GM12878 (cell line): ENCODE measurements at regions not wholly inside any gene's neighbourhood (a gene's known extent, or its start where the extent isn't known, plus 50 kb on each side); places are given as distances from the start of the nearest gene placed in this dataset.
"Not testable (repeated sequence)": the region's sequence is repeated elsewhere in the genome, so short reads cannot be mapped to it uniquely, and the experiment has no call there.

Experiments used
- ATAC-seq: fragments of 200-7000 bp; cut with Tn5 transposase; 3 replicates; pipeline ENCODE4 v1.9.1; 2020; ENCODE audit warnings: mild to moderate bottlenecking, moderate library complexity
- BruUV-seq: library from RNA; stranded (reverse); fragments of 400-500 nt; replicated peaks from 2 replicates; lab custom pipeline; 2021; lab: Mats Ljungman, UMichigan
- CTCF ChIA-PET: fragments of 300-600 bp; sonication (Branson Sonifier 250); formaldehyde crosslinking; extraction: SDS; loops from one replicate; lab custom pipeline; 2021; ENCODE audit warnings: inconsistent platforms; lab: Yijun Ruan, JAX
- POLR2A ChIA-PET: fragments of 350-600 bp; formaldehyde crosslinking; extraction: SDS; loops from one replicate; lab custom pipeline; 2021; ENCODE audit warnings: inconsistent platforms; lab: Charles Lee
- RAD21 ChIA-PET: fragments of 300-600 bp; sonication (Branson Sonifier 250); formaldehyde crosslinking; loops from one replicate; lab custom pipeline; 2023; ENCODE audit warnings: antibody characterized with exemption; ENCODE audit not compliant: unreplicated experiment; lab: Charles Lee
- SMC1A ChIA-PET: fragments of 300-600 bp; sonication (Branson Sonifier 250); formaldehyde crosslinking; loops from one replicate; lab custom pipeline; 2023; ENCODE audit not compliant: unreplicated experiment, uncharacterized antibody; lab: Charles Lee
- DNase-seq: peaks from one replicate; pipeline ENCODE4 v3.0.0-alpha.2; 2011; ENCODE audit warnings: low read depth, low spot score
- FAIRE-seq: peaks from 3 replicates; lab custom pipeline; 2011; peaks lifted over from hg19 to GRCh38; lab: Jason Lieb, UNC
- H2AFZ ChIP-seq: 2 replicates; pipeline ENCODE4 v1.6.0; 2011; ENCODE audit warnings: low read depth, low read length, control low read depth; ENCODE audit not compliant: control insufficient read depth
- H3K27ac ChIP-seq: 2 replicates; pipeline ENCODE4 v1.5.1; 2011; ENCODE audit warnings: control low read depth; ENCODE audit not compliant: control insufficient read depth, insufficient read depth
- H3K27me3 ChIP-seq, 2 experiments: replicated peaks in 1 of 2; 2 replicates each; pipeline versions ENCODE4 v1.6.0 to v1.6.1; 2011; ENCODE audit warnings: low read length in 1 of 2; ENCODE audit not compliant: control insufficient read depth in 2 of 2, insufficient read depth in 2 of 2
- H3K36me3 ChIP-seq, 2 experiments: 2 replicates each; pipeline ENCODE4 v1.5.1; 2011; ENCODE audit warnings: low read length in 1 of 2; ENCODE audit not compliant: control insufficient read depth in 2 of 2, insufficient read depth in 2 of 2
- H3K4me1 ChIP-seq: 2 replicates; pipeline ENCODE4 v1.6.1; 2011; ENCODE audit warnings: mild to moderate bottlenecking, low read length, moderate library complexity, mixed read lengths; ENCODE audit not compliant: control insufficient read depth, insufficient read depth
- H3K4me2 ChIP-seq: 2 replicates; pipeline ENCODE4 v1.6.0; 2011; ENCODE audit warnings: control low read depth; ENCODE audit not compliant: control insufficient read depth, insufficient read depth
- H3K4me3 ChIP-seq: fragments of 200-600 bp; sonication (generic); 2 replicates; pipeline ENCODE4 v1.5.1; 2016
- H3K79me2 ChIP-seq: 2 replicates; pipeline ENCODE4 v1.6.0; 2011; ENCODE audit warnings: low read length; ENCODE audit not compliant: control insufficient read depth, insufficient read depth
- H3K9ac ChIP-seq: 2 replicates; pipeline ENCODE4 v1.8.0; 2011; ENCODE audit warnings: low read length, control low read depth, mixed read lengths; ENCODE audit not compliant: control insufficient read depth, insufficient read depth
- H3K9me3 ChIP-seq: replicated peaks from 3 replicates; pipeline ENCODE4 v1.5.1; 2011; ENCODE audit warnings: mild to moderate bottlenecking, low read length; ENCODE audit not compliant: control insufficient read depth, insufficient read depth
- H4K20me1 ChIP-seq: 2 replicates; pipeline ENCODE4 v1.6.0; 2011; ENCODE audit not compliant: control insufficient read depth, insufficient read depth
- CREM ChIP-seq: IDR thresholded peaks from 2 replicates; pipeline ENCODE4 v1.6.1; 2014; ENCODE audit warnings: antibody characterized with exemption, low read depth
- LARP7 ChIP-seq: fragments of 450-650 bp; IDR thresholded peaks from 2 replicates; pipeline ENCODE4 v1.6.1; 2017; ENCODE audit warnings: mild to moderate bottlenecking
- MEF2B ChIP-seq: fragments of 450-650 bp; IDR thresholded peaks from 2 replicates; pipeline ENCODE4 v1.6.1; 2018; ENCODE audit warnings: mild to moderate bottlenecking, moderate library complexity; ENCODE audit not compliant: partially characterized antibody, poor library complexity, severe bottlenecking
- NFIC ChIP-seq: IDR thresholded peaks from 2 replicates; pipeline ENCODE4 v1.6.1; 2012; ENCODE audit warnings: low read depth, mild to moderate bottlenecking, inconsistent platforms, low read length, moderate library complexity
- RAD21 ChIP-seq: IDR thresholded peaks from 2 replicates; pipeline ENCODE4 v1.6.1; 2011; ENCODE audit warnings: mild to moderate bottlenecking, low read depth, low read length, moderate library complexity; ENCODE audit not compliant: insufficient read depth
- SMAD1 ChIP-seq: fragments of 450-650 bp; IDR thresholded peaks from 2 replicates; pipeline ENCODE4 v1.6.1; 2018; ENCODE audit warnings: mild to moderate bottlenecking, low read depth; ENCODE audit not compliant: partially characterized antibody
- SPI1 ChIP-seq: IDR thresholded peaks from 2 replicates; pipeline ENCODE4 v1.6.1; 2011; ENCODE audit warnings: low read depth, mild to moderate bottlenecking, low read length, moderate library complexity, borderline replicate concordance; ENCODE audit not compliant: insufficient read depth
- WGBS: methylation state at CpG from one replicate; pipeline ENCODE4 v1.1.6; 2016; ENCODE audit warnings: low lambda C conversion rate; ENCODE audit not compliant: insufficient replicate concordance, insufficient coverage; ENCODE audit errors: missing lambda C conversion rate; 5-methylcytosine and 5-hydroxymethylcytosine counted together
- in situ Hi-C: fragments of 300-500 bp; cut with MboI; formaldehyde crosslinking; loops from 9 replicates; pipeline ENCODE4 v1.14.3; 2018; ENCODE audit warnings: mixed read lengths
- intact Hi-C: fragments of 100-400 bp; cut with micrococcal nuclease; formaldehyde crosslinking; loops from one replicate; pipeline ENCODE4 v1.14.2; 2022; ENCODE audit not compliant: unreplicated experiment
- TF ChIP-seq, protein P1 (sequence below): fragments of 450-650 bp; IDR thresholded peaks from 2 replicates; pipeline ENCODE4 v1.6.1; 2017; ENCODE audit warnings: mild to moderate bottlenecking, moderate library complexity

DNA sequence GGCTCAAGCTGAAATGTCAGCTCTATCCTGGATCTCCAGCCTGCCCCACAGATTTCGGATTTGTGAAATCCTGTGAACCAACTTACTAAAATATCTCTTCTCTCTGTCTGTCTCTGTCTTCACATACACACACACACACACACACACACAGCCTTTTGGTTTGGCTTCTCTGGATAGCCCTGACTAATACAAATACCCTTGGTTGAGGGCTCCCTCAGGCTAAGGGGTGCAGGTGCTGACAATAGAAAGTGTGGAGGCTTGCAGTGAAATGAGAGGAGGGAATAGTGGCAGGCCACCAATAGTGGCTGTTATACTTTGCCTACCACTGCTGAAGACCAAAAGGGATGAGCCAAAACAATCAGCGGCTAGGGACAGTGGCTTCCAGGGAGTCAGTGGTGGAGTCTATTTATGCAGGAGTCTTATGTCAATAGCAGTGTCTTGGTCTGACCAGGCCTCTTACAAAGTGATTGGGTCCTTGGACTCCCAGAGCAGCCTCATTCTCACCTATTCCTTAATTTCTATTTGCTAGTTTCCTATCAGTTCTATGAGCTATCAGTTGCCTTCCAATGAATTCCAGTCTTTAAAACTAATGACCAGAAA is 93.2 kb upstream of the GAS1 start (continued):
- TF ChIP-seq RAD21: no peak
- no peak for TF ChIP-seq MEF2B
- TF ChIP-seq, protein P1, sequence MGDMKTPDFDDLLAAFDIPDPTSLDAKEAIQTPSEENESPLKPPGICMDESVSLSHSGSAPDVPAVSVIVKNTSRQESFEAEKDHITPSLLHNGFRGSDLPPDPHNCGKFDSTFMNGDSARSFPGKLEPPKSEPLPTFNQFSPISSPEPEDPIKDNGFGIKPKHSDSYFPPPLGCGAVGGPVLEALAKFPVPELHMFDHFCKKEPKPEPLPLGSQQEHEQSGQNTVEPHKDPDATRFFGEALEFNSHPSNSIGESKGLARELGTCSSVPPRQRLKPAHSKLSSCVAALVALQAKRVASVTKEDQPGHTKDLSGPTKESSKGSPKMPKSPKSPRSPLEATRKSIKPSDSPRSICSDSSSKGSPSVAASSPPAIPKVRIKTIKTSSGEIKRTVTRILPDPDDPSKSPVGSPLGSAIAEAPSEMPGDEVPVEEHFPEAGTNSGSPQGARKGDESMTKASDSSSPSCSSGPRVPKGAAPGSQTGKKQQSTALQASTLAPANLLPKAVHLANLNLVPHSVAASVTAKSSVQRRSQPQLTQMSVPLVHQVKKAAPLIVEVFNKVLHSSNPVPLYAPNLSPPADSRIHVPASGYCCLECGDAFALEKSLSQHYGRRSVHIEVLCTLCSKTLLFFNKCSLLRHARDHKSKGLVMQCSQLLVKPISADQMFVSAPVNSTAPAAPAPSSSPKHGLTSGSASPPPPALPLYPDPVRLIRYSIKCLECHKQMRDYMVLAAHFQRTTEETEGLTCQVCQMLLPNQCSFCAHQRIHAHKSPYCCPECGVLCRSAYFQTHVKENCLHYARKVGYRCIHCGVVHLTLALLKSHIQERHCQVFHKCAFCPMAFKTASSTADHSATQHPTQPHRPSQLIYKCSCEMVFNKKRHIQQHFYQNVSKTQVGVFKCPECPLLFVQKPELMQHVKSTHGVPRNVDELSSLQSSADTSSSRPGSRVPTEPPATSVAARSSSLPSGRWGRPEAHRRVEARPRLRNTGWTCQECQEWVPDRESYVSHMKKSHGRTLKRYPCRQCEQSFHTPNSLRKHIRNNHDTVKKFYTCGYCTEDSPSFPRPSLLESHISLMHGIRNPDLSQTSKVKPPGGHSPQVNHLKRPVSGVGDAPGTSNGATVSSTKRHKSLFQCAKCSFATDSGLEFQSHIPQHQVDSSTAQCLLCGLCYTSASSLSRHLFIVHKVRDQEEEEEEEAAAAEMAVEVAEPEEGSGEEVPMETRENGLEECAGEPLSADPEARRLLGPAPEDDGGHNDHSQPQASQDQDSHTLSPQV: no peak
- TF ChIP-seq SMAD1: no peak
- TF ChIP-seq SPI1: no peak
- no peak for TF ChIP-seq NFIC
- TF ChIP-seq CREM: no peak
- TF ChIP-seq LARP7: no peak

DNA sequence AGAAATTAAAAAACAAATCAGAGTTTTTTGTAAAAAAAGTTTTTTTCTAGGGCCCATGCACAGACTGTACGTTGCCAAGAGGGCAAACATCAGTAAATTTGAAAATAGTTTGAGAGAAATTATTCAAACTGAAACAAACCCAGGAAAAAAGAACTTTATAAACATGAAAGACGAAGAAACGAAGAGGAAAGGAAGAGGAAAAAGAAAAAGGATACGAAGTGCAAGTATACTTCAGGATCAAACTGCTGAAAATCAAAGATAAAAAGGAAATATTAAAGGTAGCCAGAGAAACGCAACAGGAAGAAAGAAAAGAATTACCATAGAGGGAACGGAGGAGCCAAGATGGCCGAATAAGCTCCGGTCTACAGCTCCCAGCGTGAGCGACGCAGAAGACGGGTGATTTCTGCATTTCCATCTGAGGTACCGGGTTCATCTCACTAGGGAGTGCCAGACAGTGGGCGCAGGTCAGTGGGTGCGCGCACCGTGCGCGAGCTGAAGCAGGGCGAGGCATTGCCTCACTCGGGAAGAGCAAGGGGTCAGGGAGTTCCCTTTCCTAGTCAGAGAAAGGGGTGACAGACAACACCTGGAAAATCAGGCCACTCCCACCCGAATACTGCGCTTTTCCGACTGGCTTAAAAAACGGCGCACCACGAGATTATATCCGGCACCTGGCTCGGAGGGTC is 94.4 kb upstream of the GAS1 start:
- H3K9me3 ChIP-seq, H3K27ac ChIP-seq, H4K20me1 ChIP-seq, DNase-seq, H2AFZ ChIP-seq, BruUV-seq, H3K79me2 ChIP-seq, SMC1A ChIA-PET, H3K9ac ChIP-seq, ATAC-seq, RAD21 ChIA-PET, CTCF ChIA-PET, H3K4me3 ChIP-seq, intact Hi-C loops, H3K4me1 ChIP-seq, in situ Hi-C loops, H3K4me2 ChIP-seq, H3K27me3 ChIP-seq, FAIRE-seq, POLR2A ChIA-PET, H3K36me3 ChIP-seq: not testable (repeated sequence)
- 60% methylated on average over 23 of the region's 29 CpGs for WGBS

DNA sequence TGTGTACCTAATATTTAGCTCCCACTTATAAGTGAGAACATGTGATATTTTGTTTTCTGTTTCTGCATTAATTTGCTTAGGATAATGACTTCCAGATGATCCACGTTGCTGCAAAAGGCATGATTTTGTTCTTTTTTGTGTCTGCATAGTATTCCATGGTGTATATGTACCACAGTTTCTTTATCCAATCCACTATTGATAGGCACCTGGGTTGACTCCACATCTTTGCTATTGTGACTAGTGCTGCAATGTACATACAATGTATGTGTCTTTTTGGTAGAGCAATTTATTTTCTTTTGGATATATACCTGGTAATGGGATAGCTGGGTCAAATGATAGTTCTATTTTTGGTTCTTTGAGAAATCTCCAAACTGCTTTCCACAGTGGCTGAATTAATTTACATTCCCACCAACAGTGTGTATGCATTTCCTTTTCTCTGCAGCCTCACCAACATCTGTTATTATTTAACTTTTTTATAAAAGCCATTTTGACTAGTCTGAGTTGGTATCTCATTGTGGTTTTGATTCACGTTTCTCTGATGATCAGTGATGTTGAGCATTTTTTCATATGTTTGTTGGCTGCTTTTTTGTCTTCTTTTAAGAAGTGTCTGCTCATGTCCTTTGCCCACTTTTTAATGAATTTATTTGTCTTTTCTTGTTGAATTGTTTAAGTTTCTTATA is 102.8 kb upstream of the GAS1 start:
- BruUV-seq, SMC1A ChIA-PET, H3K79me2 ChIP-seq, RAD21 ChIA-PET, intact Hi-C loops, H3K4me2 ChIP-seq, H2AFZ ChIP-seq, H3K9me3 ChIP-seq, in situ Hi-C loops, H3K9ac ChIP-seq, ATAC-seq, H3K36me3 ChIP-seq, H3K4me1 ChIP-seq, POLR2A ChIA-PET, CTCF ChIA-PET, H3K27ac ChIP-seq, FAIRE-seq, H4K20me1 ChIP-seq, DNase-seq, H3K27me3 ChIP-seq, H3K4me3 ChIP-seq: not testable (repeated sequence)
- WGBS: 3% methylated on average over 2 of the region's 2 CpGs
